ENCODE measurements at regions not wholly inside any gene's neighbourhood (a gene's known extent, or its start where the extent isn't known, plus 50 kb on each side); places are given as distances from the start of the nearest gene placed in this dataset.

DNA sequence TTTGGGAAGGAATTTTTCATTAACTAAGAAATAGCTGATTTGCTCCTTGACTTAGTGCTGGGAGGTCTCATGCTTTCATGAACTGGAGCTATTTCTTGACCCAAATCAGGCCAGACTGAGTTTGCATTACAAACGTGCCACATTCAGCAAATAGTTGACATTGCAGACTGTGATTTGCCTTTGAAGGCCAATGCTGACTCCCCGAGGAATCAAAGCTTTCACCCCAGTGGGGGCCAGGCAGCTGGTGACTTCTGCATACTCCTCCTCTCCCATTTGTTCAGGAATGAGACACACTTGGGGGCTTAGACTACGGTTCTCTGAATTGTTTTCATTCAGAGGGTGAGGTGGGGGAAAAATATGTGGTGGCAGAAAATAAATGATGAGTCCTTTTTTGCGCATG lies 111.0 kb upstream of the JAZF1 start:
- TF ChIP-seq, protein P1, sequence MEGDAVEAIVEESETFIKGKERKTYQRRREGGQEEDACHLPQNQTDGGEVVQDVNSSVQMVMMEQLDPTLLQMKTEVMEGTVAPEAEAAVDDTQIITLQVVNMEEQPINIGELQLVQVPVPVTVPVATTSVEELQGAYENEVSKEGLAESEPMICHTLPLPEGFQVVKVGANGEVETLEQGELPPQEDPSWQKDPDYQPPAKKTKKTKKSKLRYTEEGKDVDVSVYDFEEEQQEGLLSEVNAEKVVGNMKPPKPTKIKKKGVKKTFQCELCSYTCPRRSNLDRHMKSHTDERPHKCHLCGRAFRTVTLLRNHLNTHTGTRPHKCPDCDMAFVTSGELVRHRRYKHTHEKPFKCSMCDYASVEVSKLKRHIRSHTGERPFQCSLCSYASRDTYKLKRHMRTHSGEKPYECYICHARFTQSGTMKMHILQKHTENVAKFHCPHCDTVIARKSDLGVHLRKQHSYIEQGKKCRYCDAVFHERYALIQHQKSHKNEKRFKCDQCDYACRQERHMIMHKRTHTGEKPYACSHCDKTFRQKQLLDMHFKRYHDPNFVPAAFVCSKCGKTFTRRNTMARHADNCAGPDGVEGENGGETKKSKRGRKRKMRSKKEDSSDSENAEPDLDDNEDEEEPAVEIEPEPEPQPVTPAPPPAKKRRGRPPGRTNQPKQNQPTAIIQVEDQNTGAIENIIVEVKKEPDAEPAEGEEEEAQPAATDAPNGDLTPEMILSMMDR (IDR thresholded peaks at IDR 0.05) = no peak
- no peak for TF ChIP-seq POLR2A (IDR thresholded peaks at IDR 0.05)
